Keratinocyte (primary cell): ENCODE measurements at regions not wholly inside any gene's neighbourhood (a gene's known extent, or its start where the extent isn't known, plus 50 kb on each side); places are given as distances from the start of the nearest gene placed in this dataset.

ENCODE experiments used
- CTCF ChIP-seq, 3 experiments: IDR thresholded peaks in 1 of 3; conservative IDR thresholded peaks in 1 of 3; optimal IDR thresholded peaks in 1 of 3; 2 replicates in 2 of 3; 3 replicates in 1 of 3; pipeline versions ENCODE3 to v1.5.1; 2011; ENCODE audit warnings: low read length in 3 of 3, mild to moderate bottlenecking in 3 of 3, moderate library complexity in 2 of 3, control low read depth in 1 of 3, inconsistent platforms in 1 of 3; ENCODE audit not compliant: insufficient read depth in 2 of 3; ENCODE audit errors: extremely low read depth in 1 of 3
- EZH2 ChIP-seq: IDR thresholded peaks from one replicate; pipeline ENCODE4 v1.6.1; 2012; ENCODE audit warnings: inconsistent platforms, mild to moderate bottlenecking, low read length, moderate library complexity

GRCh38 chr13:50126263-50126992 is 111.2 kb downstream of the KCNRG start:
- TF ChIP-seq CTCF (optimal IDR thresholded peaks at IDR 0.05 in 1 of 3, IDR thresholded peaks at IDR 0.05 in 1 of 3, conservative IDR thresholded peaks at IDR 0.05 in 1 of 3; ENCODE audit: extremely low read depth in 1 of 3, insufficient read depth in 2 of 3, low read length in 3 of 3) (no peak), EZH2 (no peak)
